NCI-H2029 treated with DMSO at 0.1 percent for 48 hours (cell line): ENCODE measurements at regions not wholly inside any gene's neighbourhood (a gene's known extent, or its start where the extent isn't known, plus 50 kb on each side); places are given as distances from the start of the nearest gene placed in this dataset.

Experiments
- DNase-seq: peaks from one replicate; lab custom pipeline; 2025; lab: John Stamatoyannopoulos, UW

GRCh38 chr2:204328373-204328772 is 216.9 kb upstream of the PARD3B start:
- no peak for DNase-seq

- DNase-seq = no peak
Measured at GRCh38 chr2:204329016-204329415, 216.3 kb upstream of the PARD3B start.

GRCh38 chr2:204329532-204329931 is 215.7 kb upstream of the PARD3B start:
- DNase-seq = no peak

- DNase-seq = no peak
Measured at GRCh38 chr2:204331180-204331579, 214.1 kb upstream of the PARD3B start.

- DNase-seq = no peak
Measured at GRCh38 chr2:204331988-204332387, 213.3 kb upstream of the PARD3B start.

- DNase-seq = no peak
Measured at GRCh38 chr2:204332706-204333105, 212.6 kb upstream of the PARD3B start.

- no peak for DNase-seq
Measured at GRCh38 chr2:204333861-204334260, 211.4 kb upstream of the PARD3B start.

GRCh38 chr2:204335451-204336058 is 209.7 kb upstream of the PARD3B start:
- DNase-seq = no peak

GRCh38 chr2:204336153-204336744 is 209.0 kb upstream of the PARD3B start:
- DNase-seq = no peak

GRCh38 chr2:204337638-204338037 is 207.6 kb upstream of the PARD3B start:
- DNase-seq = no peak

- no peak for DNase-seq
Measured at GRCh38 chr2:204339212-204339715, 206.0 kb upstream of the PARD3B start.

GRCh38 chr2:204340511-204340910 is 204.8 kb upstream of the PARD3B start:
- no peak for DNase-seq

- DNase-seq = no peak
Measured at GRCh38 chr2:204341887-204342276, 203.4 kb upstream of the PARD3B start.

- DNase-seq = no peak
Measured at GRCh38 chr2:204343685-204344084, 201.6 kb upstream of the PARD3B start.

GRCh38 chr2:204344119-204344518 is 201.2 kb upstream of the PARD3B start:
- no peak for DNase-seq

GRCh38 chr2:204346906-204347305 is 198.4 kb upstream of the PARD3B start:
- no peak for DNase-seq

GRCh38 chr2:204353823-204354222 is 191.5 kb upstream of the PARD3B start:
- no peak for DNase-seq

GRCh38 chr2:204354442-204354856 is 190.8 kb upstream of the PARD3B start:
- no peak for DNase-seq

- no peak for DNase-seq
Measured at GRCh38 chr2:204355688-204356087, 189.6 kb upstream of the PARD3B start.

- DNase-seq = no peak
Measured at GRCh38 chr2:204356151-204356641, 189.1 kb upstream of the PARD3B start.

GRCh38 chr2:204357286-204357685 is 188.0 kb upstream of the PARD3B start:
- no peak for DNase-seq

GRCh38 chr2:204359076-204359475 is 186.2 kb upstream of the PARD3B start:
- DNase-seq = no peak

- no peak for DNase-seq
Measured at GRCh38 chr2:204360218-204361007, 184.9 kb upstream of the PARD3B start.
